Karpas-422 (cell line): ENCODE measurements at regions not wholly inside any gene's neighbourhood (a gene's known extent, or its start where the extent isn't known, plus 50 kb on each side); places are given as distances from the start of the nearest gene placed in this dataset.
A peak's percentile ranks its signal among the peaks of the same experiment; 100 is the strongest.
"Not testable (repeated sequence)": the region's sequence is repeated elsewhere in the genome, so short reads cannot be mapped to it uniquely, and the experiment has no call there.

ENCODE experiments used
- DNase-seq: peaks from one replicate; pipeline ENCODE4 v3.0.0-alpha.2; 2015
- H2AFZ ChIP-seq: fragments of 200-600 bp; sonication (generic); 2 replicates; pipeline ENCODE4 v1.6.1; 2014; ENCODE audit warnings: antibody characterized with exemption, low read length, mixed read lengths
- H3K27ac ChIP-seq: fragments of 200-600 bp; sonication (generic); 2 replicates; pipeline ENCODE4 v1.5.1; 2014; ENCODE audit warnings: mild to moderate bottlenecking, low read length, moderate library complexity
- H3K27me3 ChIP-seq: fragments of 200-600 bp; sonication (generic); 2 replicates; pipeline ENCODE4 v1.6.1; 2014; ENCODE audit warnings: low read length, mixed read lengths
- H3K36me3 ChIP-seq: fragments of 200-600 bp; sonication (generic); 2 replicates; pipeline ENCODE4 v1.6.1; 2014; ENCODE audit warnings: low read length, mixed read lengths; ENCODE audit not compliant: insufficient read depth
- H3K4me1 ChIP-seq: fragments of 200-600 bp; sonication (generic); 2 replicates; pipeline ENCODE4 v1.6.1; 2014; ENCODE audit warnings: mild to moderate bottlenecking, low read length, mixed read lengths
- H3K4me2 ChIP-seq: fragments of 200-600 bp; sonication (generic); 2 replicates; pipeline ENCODE4 v1.6.1; 2014; ENCODE audit warnings: low read length, low read depth, mild to moderate bottlenecking; ENCODE audit not compliant: poor library complexity, severe bottlenecking
- H3K4me3 ChIP-seq: fragments of 200-600 bp; sonication (generic); 2 replicates; pipeline ENCODE4 v1.5.1; 2014; ENCODE audit warnings: mild to moderate bottlenecking, antibody characterized with exemption, low read length, mixed read lengths
- H3K79me2 ChIP-seq: fragments of 200-600 bp; sonication (generic); 2 replicates; pipeline ENCODE4 v1.6.1; 2014; ENCODE audit warnings: mild to moderate bottlenecking, low read length, mixed read lengths
- H3K9ac ChIP-seq: fragments of 200-600 bp; sonication (generic); 2 replicates; pipeline ENCODE4 v1.6.0; 2014; ENCODE audit warnings: low read length
- H3K9me2 ChIP-seq: fragments of 200-600 bp; sonication (generic), shearing (Covaris generic); replicated peaks from 2 replicates; pipeline ENCODE4 v1.6.0; 2014; ENCODE audit warnings: mild to moderate bottlenecking, low read length, moderate library complexity; ENCODE audit not compliant: insufficient read depth
- H3K9me3 ChIP-seq: fragments of 300-700, 200-600 bp; sonication (generic); 2 replicates; pipeline ENCODE4 v1.6.1; 2014; ENCODE audit warnings: low read length, mixed read lengths
- H4K20me1 ChIP-seq: fragments of 200-600 bp; sonication (generic); 2 replicates; pipeline ENCODE4 v1.6.1; 2014; ENCODE audit warnings: mild to moderate bottlenecking, antibody characterized with exemption, low read length, low read depth; ENCODE audit not compliant: insufficient read depth

DNA sequence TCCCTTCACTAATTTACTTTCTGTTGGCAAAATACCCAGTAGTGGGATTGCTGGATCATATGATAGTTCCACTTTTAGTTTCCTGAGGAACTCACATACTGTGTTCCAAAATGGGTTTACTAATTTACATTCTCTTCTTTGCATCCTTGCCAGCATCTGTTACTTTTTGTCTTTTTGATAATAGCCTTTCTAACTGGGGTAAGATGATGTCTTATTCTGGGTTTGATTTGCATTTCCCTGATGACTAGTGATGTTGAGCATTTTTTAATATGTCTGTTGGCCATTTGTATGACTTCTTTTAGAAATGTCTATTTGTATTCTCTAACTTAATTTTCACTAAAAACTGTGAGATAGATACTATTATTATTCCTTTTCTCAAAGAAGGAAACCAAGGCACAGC, 411.7 kb downstream of the SOCS6 start:
- Histone ChIP-seq H3K27ac (no peak overlapping the region), H2AFZ (no peak overlapping the region), H3K4me2 (peak overlapping the region; percentile 31), H4K20me1 (no peaks in the 10 kb centered on the region), H3K9me3 (peaks cover 7% of the 10 kb centered on the region; the same call in 1 of the 2 replicates), H3K9me2 (no peaks in the 10 kb centered on the region), H3K4me1 (peaks cover 8% of the 10 kb centered on the region), H3K36me3 (no peaks in the 10 kb centered on the region; the same call in 1 of the 2 replicates), H3K27me3 (peaks cover 4% of the 10 kb centered on the region; the same call in 1 of the 2 replicates), H3K9ac (no peak overlapping the region), H3K4me3 (no peak overlapping the region), H3K79me2 (no peaks in the 10 kb centered on the region)
- DNase-seq: peak; percentile 60

DNA sequence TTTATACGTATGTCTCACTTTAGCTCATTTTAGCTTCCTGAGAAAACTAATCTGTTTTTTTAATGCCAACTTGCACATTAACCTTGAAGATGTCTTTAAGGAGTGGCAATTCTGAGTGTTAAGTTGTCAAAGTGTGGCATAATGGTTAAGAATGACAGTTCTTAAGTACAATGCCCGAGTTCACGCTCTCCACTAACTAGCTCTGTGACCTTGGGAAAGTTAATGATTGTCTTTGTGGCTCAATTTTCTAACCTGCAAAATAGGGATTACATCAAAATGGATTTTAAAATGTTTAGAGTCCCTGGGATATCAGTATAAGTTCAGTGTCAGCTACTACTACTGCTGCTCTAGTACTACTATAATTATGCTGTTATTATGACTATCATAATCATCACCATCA, 409.7 kb downstream of the SOCS6 start:
- Histone ChIP-seq H3K9me3 (peaks cover 7% of the 10 kb centered on the region; the same call in 1 of the 2 replicates), H3K4me2 (no peak overlapping the region), H3K9me2 (no peaks in the 10 kb centered on the region), H4K20me1 (no peaks in the 10 kb centered on the region), H3K27me3 (peaks cover 4% of the 10 kb centered on the region; the same call in 1 of the 2 replicates), H3K4me3 (no peak overlapping the region), H3K9ac (no peak overlapping the region), H3K4me1 (peaks cover 8% of the 10 kb centered on the region), H2AFZ (no peak overlapping the region), H3K27ac (no peak overlapping the region), H3K36me3 (no peaks in the 10 kb centered on the region; the same call in 1 of the 2 replicates), H3K79me2 (no peaks in the 10 kb centered on the region)
- peak; percentile 34 for DNase-seq

DNA sequence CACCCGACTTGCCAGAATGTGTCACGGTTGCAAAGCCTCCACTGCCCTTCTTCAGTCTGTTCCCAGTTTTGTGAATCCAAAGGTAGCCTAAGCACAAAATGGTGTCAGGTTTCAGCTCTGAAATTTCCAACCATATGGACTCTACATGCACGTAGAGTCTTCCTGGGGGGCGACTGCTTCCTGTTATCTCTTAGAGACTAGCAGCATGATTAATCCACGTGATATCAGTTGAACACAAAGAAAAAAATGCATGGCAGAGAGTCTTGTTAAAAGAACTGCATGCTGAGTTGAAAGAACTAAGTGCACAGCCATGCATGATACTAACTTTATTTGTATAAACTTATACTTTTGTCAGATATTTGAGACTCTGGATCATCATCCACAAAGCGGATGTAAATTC, 404.4 kb downstream of the SOCS6 start:
- Histone ChIP-seq H2AFZ (no peak overlapping the region), H3K27me3 (no peaks in the 10 kb centered on the region), H3K79me2 (no peaks in the 10 kb centered on the region), H3K9me3 (peaks cover 7% of the 10 kb centered on the region; the same call in 1 of the 2 replicates), H3K4me2 (no peak overlapping the region), H3K9ac (no peak overlapping the region), H3K9me2 (no peaks in the 10 kb centered on the region), H3K36me3 (no peaks in the 10 kb centered on the region; the same call in 1 of the 2 replicates), H3K27ac (no peak overlapping the region), H3K4me3 (no peak overlapping the region), H3K4me1 (no peaks in the 10 kb centered on the region), H4K20me1 (no peaks in the 10 kb centered on the region)
- no peak for DNase-seq

DNA sequence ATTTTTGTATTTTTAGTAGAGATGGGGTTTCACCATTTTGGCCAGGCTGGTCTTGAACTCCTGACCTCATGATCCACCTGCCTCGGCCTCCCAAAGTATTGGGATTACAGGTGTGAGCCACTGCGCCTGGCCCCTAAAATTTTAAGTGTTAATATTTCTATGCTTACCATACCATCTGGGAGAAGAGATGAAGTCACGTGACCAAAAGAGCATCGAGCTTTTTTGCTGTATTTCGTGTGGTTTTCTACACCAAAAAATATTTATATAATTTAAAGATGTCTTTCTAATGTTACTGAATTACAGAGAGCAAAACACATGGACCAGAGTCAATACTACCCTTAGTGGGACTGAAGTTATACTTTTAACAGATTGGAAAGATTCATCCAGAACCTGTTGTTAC, 400.9 kb downstream of the SOCS6 start:
- not testable (repeated sequence) for DNase-seq, H3K4me2 ChIP-seq, H3K4me1 ChIP-seq, H3K9me2 ChIP-seq, H3K27ac ChIP-seq, H3K36me3 ChIP-seq, H3K4me3 ChIP-seq, H2AFZ ChIP-seq, H4K20me1 ChIP-seq, H3K9ac ChIP-seq, H3K79me2 ChIP-seq, H3K27me3 ChIP-seq, H3K9me3 ChIP-seq

GRCh38 chr18:70688286-70688685, 399.4 kb downstream of the SOCS6 start:
- no peak for DNase-seq
- no peaks in the 10 kb centered on the region for H3K79me2 ChIP-seq
- peaks cover 3% of the 10 kb centered on the region; the same call in 1 of the 2 replicates for H3K4me1 ChIP-seq
- H4K20me1 ChIP-seq: no peaks in the 10 kb centered on the region
- no peak overlapping the region for H3K9ac ChIP-seq
- no peak overlapping the region for H3K4me3 ChIP-seq
- no peak overlapping the region for H2AFZ ChIP-seq
- no peaks in the 10 kb centered on the region for H3K9me3 ChIP-seq
- no peaks in the 10 kb centered on the region for H3K9me2 ChIP-seq
- H3K4me2 ChIP-seq: no peak overlapping the region
- H3K36me3 ChIP-seq: no peaks in the 10 kb centered on the region
- no peaks in the 10 kb centered on the region for H3K27me3 ChIP-seq
- H3K27ac ChIP-seq: no peak overlapping the region

DNA sequence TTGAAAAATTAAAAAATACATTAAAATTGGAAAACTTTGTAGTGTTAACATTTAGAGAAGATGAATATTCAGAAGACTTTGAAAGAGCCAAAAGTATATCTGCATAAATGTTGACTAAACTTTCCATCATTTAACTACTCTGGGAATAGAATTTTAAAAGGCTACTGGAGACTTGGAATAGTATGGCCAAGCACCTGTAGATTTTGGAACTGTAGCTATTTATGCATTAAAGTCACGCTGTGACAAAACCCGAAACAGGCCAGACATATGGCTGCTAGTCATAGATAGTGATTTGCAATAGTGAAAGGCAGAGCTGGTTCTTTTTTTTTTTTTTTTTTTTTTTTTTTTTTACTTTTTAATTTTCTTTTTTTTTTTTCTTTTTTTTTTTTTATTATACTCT, 396.0 kb downstream of the SOCS6 start:
- no peaks in the 10 kb centered on the region for H4K20me1 ChIP-seq
- no peaks in the 10 kb centered on the region for H3K79me2 ChIP-seq
- H3K4me1 ChIP-seq: peaks cover 3% of the 10 kb centered on the region; the same call in 1 of the 2 replicates
- no peak overlapping the region for H3K9ac ChIP-seq
- no peaks in the 10 kb centered on the region for H3K9me2 ChIP-seq
- DNase-seq: no peak
- no peaks in the 10 kb centered on the region for H3K27me3 ChIP-seq
- H3K27ac ChIP-seq: no peak overlapping the region
- H3K36me3 ChIP-seq: no peaks in the 10 kb centered on the region
- no peak overlapping the region for H3K4me2 ChIP-seq
- no peak overlapping the region for H2AFZ ChIP-seq
- H3K4me3 ChIP-seq: no peak overlapping the region
- no peaks in the 10 kb centered on the region for H3K9me3 ChIP-seq

DNA sequence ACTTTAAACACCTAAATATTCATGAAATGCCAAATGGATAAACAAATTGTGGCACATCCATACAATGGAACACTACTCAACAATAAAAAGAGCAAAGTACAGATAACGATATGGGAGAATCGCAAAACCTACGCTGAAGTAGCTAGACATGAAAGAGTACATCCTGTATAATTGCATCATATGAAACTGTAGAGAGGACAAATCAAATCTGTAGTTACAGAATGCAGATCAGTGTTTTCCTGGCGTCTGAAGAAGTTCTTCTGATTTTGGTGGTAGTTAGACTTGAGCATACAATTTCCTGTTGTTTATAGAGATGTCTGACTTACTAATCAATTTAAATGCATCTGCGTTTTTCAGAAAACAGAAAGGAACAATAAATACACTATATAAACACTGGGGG, 394.4 kb downstream of the SOCS6 start:
- Histone ChIP-seq H3K27me3 (no peaks in the 10 kb centered on the region), H3K9ac (no peak overlapping the region), H3K36me3 (no peaks in the 10 kb centered on the region), H2AFZ (no peak overlapping the region), H3K4me1 (peaks cover 3% of the 10 kb centered on the region; the same call in 1 of the 2 replicates), H4K20me1 (no peaks in the 10 kb centered on the region), H3K9me3 (no peaks in the 10 kb centered on the region), H3K9me2 (no peaks in the 10 kb centered on the region), H3K27ac (no peak overlapping the region), H3K4me2 (no peak overlapping the region), H3K79me2 (no peaks in the 10 kb centered on the region), H3K4me3 (no peak overlapping the region)
- DNase-seq: no peak

DNA sequence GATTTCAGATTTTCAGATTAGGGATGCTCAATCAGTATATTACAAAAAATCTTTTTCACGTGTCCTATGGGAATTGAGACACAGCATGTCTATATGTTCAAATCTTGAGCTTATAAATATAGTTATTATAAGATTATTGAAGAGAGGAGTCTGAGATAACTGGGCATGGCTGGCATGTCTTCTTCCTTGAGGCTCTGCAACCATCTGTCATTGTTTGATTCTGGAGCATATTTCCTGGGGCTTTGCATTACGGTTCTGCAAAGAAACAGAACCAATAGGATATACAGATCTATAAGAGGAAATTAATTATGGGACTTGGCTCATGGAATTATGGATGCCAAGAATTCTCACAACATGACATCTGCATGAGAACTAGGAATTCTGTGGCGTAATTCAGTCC, 386.1 kb downstream of the SOCS6 start:
- Histone ChIP-seq H3K4me1 (no peaks in the 10 kb centered on the region), H3K9me2 (no peaks in the 10 kb centered on the region), H4K20me1 (no peaks in the 10 kb centered on the region), H3K9ac (no peak overlapping the region), H3K4me3 (no peak overlapping the region), H3K27ac (no peak overlapping the region), H2AFZ (no peak overlapping the region), H3K79me2 (no peaks in the 10 kb centered on the region), H3K27me3 (no peaks in the 10 kb centered on the region), H3K4me2 (no peak overlapping the region), H3K36me3 (no peaks in the 10 kb centered on the region), H3K9me3 (no peaks in the 10 kb centered on the region)
- no peak for DNase-seq

DNA sequence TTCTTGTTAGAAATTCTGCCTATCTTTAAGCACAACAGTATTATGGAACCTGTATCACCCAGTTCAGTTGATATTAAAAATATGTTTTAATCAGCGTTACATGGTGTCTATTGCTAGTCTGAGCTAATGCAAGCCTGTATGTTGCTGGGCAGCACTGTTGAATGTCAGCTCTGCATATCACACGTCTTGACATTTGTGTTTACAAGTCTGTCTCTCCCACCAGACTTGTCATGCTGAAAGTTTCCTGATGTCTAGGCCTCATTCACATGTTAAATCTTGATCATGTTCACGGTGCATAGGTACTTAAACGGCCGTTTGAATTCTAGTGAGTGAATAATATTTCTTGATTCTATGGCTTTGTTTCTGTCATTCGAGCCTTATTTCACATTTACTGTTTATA, 385.0 kb downstream of the SOCS6 start:
- no peaks in the 10 kb centered on the region for H3K9me2 ChIP-seq
- DNase-seq: no peak
- H2AFZ ChIP-seq: no peak overlapping the region
- no peak overlapping the region for H3K9ac ChIP-seq
- no peaks in the 10 kb centered on the region for H3K36me3 ChIP-seq
- no peak overlapping the region for H3K4me2 ChIP-seq
- H3K27me3 ChIP-seq: no peaks in the 10 kb centered on the region
- no peaks in the 10 kb centered on the region for H4K20me1 ChIP-seq
- H3K27ac ChIP-seq: no peak overlapping the region
- H3K9me3 ChIP-seq: no peaks in the 10 kb centered on the region
- H3K4me3 ChIP-seq: no peak overlapping the region
- no peaks in the 10 kb centered on the region for H3K4me1 ChIP-seq
- no peaks in the 10 kb centered on the region for H3K79me2 ChIP-seq
